Gastroesophageal sphincter (tissue), 3 donors: ENCODE measurements at regions not wholly inside any gene's neighbourhood (a gene's known extent, or its start where the extent isn't known, plus 50 kb on each side); places are given as distances from the start of the nearest gene placed in this dataset.

ENCODE experiments used
- EP300 ChIP-seq: sonication (generic); formaldehyde crosslinking; IDR thresholded peaks from one replicate; pipeline ENCODE4 v1.6.1; 2017; ENCODE audit warnings: antibody characterized with exemption, mild to moderate bottlenecking
- POLR2A ChIP-seq, 2 donors: fragments of 450-650 bp; IDR thresholded peaks; one replicate each; pipeline ENCODE4 v1.6.1; 2017; ENCODE audit warnings: antibody characterized with exemption in 2 of 2, mild to moderate bottlenecking in 2 of 2, moderate library complexity in 1 of 2
- POLR2AphosphoS5 ChIP-seq: sonication (generic); formaldehyde crosslinking; IDR thresholded peaks from one replicate; pipeline ENCODE4 v1.6.1; 2017; ENCODE audit warnings: antibody characterized with exemption
- TF ChIP-seq, protein P1 (sequence below), 4 experiments: fragments of 200-600 bp in 2 of 4; fragments of 450-650 bp in 2 of 4; sonication (generic) in 1 of 4; IDR thresholded peaks; one replicate each; pipeline ENCODE4 v1.5.1; 2017 to 2019; ENCODE audit warnings: antibody characterized with exemption in 4 of 4, mild to moderate bottlenecking in 2 of 4, moderate library complexity in 2 of 4

DNA sequence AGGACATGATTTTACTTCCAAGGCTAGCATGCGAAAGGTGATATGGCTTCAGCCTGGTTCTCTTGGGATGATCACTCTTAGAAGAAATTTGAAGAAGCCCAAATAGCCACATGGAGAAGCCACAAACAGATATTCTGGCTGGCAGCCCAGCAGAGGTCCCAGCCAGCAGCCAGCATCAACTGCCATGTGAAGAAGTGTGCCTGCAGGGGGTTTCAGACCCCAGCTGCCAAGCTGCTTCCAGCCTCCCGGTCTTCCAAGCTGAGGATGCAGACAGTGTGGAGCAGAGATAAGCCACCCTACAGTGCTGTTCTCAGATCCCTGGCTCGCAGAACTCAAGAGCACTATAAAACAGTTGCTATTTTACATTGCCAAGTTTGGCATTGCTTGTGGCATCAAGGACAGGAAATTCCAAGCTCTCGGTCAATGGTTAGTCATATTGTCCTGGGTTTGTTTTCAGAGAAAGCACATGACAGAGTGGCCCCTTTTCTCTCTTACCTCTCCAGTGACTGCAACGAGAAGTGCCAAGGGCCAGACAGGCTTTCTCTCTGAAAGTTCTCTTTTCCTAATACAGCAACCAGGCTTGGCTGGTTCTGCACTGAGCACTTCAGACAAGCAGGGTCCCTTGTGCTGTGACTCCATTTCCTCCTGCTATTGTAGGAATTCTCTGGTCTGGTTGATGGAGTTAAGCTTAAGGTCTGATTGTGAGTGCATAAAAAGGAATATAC lies 223.7 kb downstream of the ANKRD30B start:
- no peak for TF ChIP-seq POLR2A (IDR thresholded peaks at IDR 0.05)
- TF ChIP-seq, protein P1, sequence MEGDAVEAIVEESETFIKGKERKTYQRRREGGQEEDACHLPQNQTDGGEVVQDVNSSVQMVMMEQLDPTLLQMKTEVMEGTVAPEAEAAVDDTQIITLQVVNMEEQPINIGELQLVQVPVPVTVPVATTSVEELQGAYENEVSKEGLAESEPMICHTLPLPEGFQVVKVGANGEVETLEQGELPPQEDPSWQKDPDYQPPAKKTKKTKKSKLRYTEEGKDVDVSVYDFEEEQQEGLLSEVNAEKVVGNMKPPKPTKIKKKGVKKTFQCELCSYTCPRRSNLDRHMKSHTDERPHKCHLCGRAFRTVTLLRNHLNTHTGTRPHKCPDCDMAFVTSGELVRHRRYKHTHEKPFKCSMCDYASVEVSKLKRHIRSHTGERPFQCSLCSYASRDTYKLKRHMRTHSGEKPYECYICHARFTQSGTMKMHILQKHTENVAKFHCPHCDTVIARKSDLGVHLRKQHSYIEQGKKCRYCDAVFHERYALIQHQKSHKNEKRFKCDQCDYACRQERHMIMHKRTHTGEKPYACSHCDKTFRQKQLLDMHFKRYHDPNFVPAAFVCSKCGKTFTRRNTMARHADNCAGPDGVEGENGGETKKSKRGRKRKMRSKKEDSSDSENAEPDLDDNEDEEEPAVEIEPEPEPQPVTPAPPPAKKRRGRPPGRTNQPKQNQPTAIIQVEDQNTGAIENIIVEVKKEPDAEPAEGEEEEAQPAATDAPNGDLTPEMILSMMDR (IDR thresholded peaks at IDR 0.05): no peak
- TF ChIP-seq EP300: no peak
- no peak for TF ChIP-seq POLR2AphosphoS5
